Upper lobe of right lung (tissue), 1 donor: ENCODE measurements at regions not wholly inside any gene's neighbourhood (a gene's known extent, or its start where the extent isn't known, plus 50 kb on each side); places are given as distances from the start of the nearest gene placed in this dataset.

Experiments
- ATAC-seq: fragments of 200-7000 bp; cut with Tn5 transposase; one replicate; pipeline ENCODE4 v1.9.1; 2020; ENCODE audit warnings: mild to moderate bottlenecking, moderate library complexity
- DNase-seq: peaks from one replicate; pipeline ENCODE4 v3.0.0-alpha.2; 2020
- H3K27ac ChIP-seq: fragments of 200-600 bp; one replicate; pipeline ENCODE4 v1.8.0; 2022
- H3K27me3 ChIP-seq: fragments of 200-600 bp; one replicate; pipeline ENCODE4 v1.8.0; 2022; ENCODE audit warnings: mild to moderate bottlenecking
- H3K36me3 ChIP-seq: fragments of 200-600 bp; one replicate; pipeline ENCODE4 v1.8.0; 2022
- H3K4me1 ChIP-seq: fragments of 200-600 bp; one replicate; pipeline ENCODE4 v1.8.0; 2022
- H3K4me3 ChIP-seq: fragments of 200-600 bp; one replicate; pipeline ENCODE4 v1.8.0; 2022; ENCODE audit warnings: mild to moderate bottlenecking
- H3K9me3 ChIP-seq: fragments of 200-600 bp; one replicate; pipeline ENCODE4 v1.8.0; 2022
- CTCF ChIP-seq: fragments of 200-600 bp; IDR thresholded peaks from one replicate; pipeline ENCODE4 v1.8.0; 2022; ENCODE audit warnings: antibody characterized with exemption
- intact Hi-C: fragments of 100-400 bp; cut with DNase I; formaldehyde crosslinking; loops from one replicate; pipeline ENCODE4 v1.11.0; 2022
- donor health status: DM: no; HTN: yes; CAD: no; lungs with severe emphysema.

GRCh38 chr3:59254976-59255375 is 205.2 kb upstream of the CFAP20DC start:
- H3K4me1 ChIP-seq: no peaks in the 10 kb centered on the region
- H3K27me3 ChIP-seq: no peaks in the 10 kb centered on the region
- H3K9me3 ChIP-seq: no peaks in the 10 kb centered on the region
- H3K27ac ChIP-seq: no peak overlapping the region
- ATAC-seq (no peak), DNase-seq (no peak)
- no peak for TF ChIP-seq CTCF
- intact Hi-C loops: no loop called here
- no peaks in the 10 kb centered on the region for H3K36me3 ChIP-seq
- H3K4me3 ChIP-seq: no peak overlapping the region

GRCh38 chr3:59254433-59254832 is 204.6 kb upstream of the CFAP20DC start:
- no peak for ATAC-seq
- intact Hi-C loops: no loop called here
- DNase-seq: no peak

GRCh38 chr3:59253523-59253922 is 203.7 kb upstream of the CFAP20DC start:
- H3K9me3 ChIP-seq: no peaks in the 10 kb centered on the region
- H3K36me3 ChIP-seq: no peaks in the 10 kb centered on the region
- H3K27me3 ChIP-seq: no peaks in the 10 kb centered on the region
- DNase-seq: no peak
- intact Hi-C loops: no loop called here
- no peak overlapping the region for H3K27ac ChIP-seq
- TF ChIP-seq CTCF: no peak
- no peak overlapping the region for H3K4me3 ChIP-seq
- H3K4me1 ChIP-seq: no peaks in the 10 kb centered on the region
- ATAC-seq: no peak

More at GRCh38 chr3:59254433-59254832, 204.6 kb upstream of the CFAP20DC start:
- no peak for TF ChIP-seq CTCF
- H3K4me3 ChIP-seq: no peak overlapping the region
- no peaks in the 10 kb centered on the region for H3K4me1 ChIP-seq
- H3K27ac ChIP-seq: no peak overlapping the region
- H3K9me3 ChIP-seq: no peaks in the 10 kb centered on the region
- H3K36me3 ChIP-seq: no peaks in the 10 kb centered on the region
- H3K27me3 ChIP-seq: no peaks in the 10 kb centered on the region

GRCh38 chr3:59251869-59252268 is 202.0 kb upstream of the CFAP20DC start:
- Histone ChIP-seq H3K36me3 (no peaks in the 10 kb centered on the region), H3K27me3 (no peaks in the 10 kb centered on the region), H3K9me3 (no peaks in the 10 kb centered on the region), H3K4me3 (no peak overlapping the region), H3K27ac (no peak overlapping the region), H3K4me1 (no peaks in the 10 kb centered on the region)
- DNase-seq: no peak
- TF ChIP-seq CTCF: no peak
- no peak for ATAC-seq
- intact Hi-C loops: no loop called here

GRCh38 chr3:59250600-59250999 is 200.8 kb upstream of the CFAP20DC start:
- Histone ChIP-seq H3K36me3 (no peaks in the 10 kb centered on the region), H3K4me3 (no peak overlapping the region), H3K27ac (no peak overlapping the region), H3K9me3 (no peaks in the 10 kb centered on the region), H3K4me1 (no peaks in the 10 kb centered on the region), H3K27me3 (no peaks in the 10 kb centered on the region)
- ATAC-seq (no peak), DNase-seq (no peak)
- intact Hi-C loops: no loop called here
- TF ChIP-seq CTCF: no peak

- H3K27me3 ChIP-seq: no peaks in the 10 kb centered on the region
- H3K36me3 ChIP-seq: no peaks in the 10 kb centered on the region
- H3K9me3 ChIP-seq: no peaks in the 10 kb centered on the region
- DNase-seq (no peak), ATAC-seq (no peak)
- H3K4me1 ChIP-seq: no peaks in the 10 kb centered on the region
- no peak overlapping the region for H3K27ac ChIP-seq
- no peak overlapping the region for H3K4me3 ChIP-seq
- TF ChIP-seq CTCF: no peak
- intact Hi-C loops: no loop called here
Observed at GRCh38 chr3:59249698-59250361, 200.0 kb upstream of the CFAP20DC start.
